ENCODE measurements at regions not wholly inside any gene's neighbourhood (a gene's known extent, or its start where the extent isn't known, plus 50 kb on each side); places are given as distances from the start of the nearest gene placed in this dataset.

DNA sequence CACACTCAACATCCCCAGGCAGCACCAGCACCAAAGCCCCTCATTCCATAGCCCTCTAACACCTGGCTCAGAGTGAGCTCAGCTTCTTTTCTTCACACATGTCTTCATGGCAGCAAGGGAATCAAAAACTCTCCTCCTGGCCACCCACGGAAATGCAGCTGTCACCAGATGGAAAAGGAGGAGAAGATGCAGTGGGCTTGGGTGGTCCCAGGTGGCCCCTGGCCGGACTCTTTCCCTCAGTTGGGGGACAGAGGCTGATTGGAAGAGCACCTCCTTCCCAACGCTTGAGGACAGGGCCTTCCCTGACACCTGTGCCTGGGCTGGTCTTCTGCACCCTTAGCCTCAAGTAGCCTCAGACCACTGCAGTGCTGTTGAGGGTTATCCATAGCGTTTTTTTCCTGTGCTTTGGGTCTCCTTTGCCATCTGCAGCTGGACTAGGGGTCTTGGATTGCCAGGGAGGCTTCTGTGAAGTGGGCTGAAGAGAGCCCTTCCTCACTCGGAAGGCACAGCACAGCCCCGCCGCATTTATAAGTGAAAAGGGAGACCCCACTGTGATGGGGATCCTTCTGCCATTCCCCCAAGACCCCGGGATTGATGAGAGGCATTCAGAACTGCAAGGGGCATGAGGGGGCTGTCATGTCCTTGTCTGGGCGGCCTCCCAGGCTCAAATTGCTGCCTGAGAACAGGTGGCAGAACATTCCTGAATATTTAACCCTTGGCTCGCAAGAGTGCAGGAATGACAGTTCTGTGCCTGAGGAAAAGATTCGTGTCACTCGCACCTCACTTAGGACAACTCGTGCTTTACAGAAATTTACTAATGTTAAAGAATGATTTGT, 200.0 kb downstream of the AUH start:
- DNase-seq = no peak

DNA sequence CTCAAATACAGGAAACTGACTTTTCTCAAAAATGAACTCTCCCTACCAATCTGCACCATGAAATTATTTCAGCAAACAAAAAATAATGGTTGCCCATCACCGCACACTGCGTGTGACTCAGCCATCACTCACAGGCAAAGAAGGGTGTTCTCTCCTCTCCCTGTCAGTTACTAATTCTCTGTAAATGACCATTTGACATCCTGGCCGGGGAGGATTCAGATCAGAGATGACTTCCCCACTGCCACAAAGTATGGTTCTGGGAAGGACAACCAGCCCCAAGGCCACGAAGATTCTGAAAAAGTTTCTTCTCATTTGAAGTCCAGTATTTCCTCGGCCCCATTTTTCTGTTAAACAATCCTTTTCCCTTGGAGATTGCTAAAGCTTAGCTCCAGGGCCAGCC, 199.4 kb downstream of the AUH start:
- peak; percentile 59 for DNase-seq

DNA sequence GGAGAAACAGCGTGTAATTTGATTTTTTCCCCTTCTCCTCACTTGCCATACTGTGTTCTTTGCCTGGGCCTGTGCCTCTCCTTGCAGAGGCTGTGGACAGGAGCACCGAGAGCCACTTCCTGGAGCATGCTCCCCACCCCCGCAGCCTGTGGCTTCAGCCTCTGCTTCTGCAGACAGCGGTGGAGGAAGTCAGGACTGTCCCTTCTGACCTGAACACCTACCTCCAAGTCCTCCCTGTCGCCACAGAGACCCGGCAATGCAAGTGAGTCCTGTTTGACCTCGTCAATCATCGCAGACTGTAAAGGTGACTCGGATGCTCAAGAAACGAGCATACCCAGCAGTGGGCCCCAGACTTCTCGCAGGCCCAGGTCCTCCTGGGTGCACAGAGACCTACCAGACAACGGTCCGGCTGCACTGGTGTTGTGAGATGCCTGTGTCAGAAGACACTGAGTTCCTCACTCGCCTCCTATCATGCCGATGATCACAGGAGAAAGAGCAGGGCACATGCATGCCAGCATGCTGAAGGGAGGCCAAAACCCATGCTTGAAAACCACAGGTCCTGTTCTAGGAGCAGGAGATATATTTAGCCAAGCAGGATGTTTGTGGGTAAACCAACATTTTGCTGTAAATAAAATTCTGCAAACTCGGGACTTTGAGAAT, 198.8 kb downstream of the AUH start:
- peak; percentile 81 for DNase-seq

DNA sequence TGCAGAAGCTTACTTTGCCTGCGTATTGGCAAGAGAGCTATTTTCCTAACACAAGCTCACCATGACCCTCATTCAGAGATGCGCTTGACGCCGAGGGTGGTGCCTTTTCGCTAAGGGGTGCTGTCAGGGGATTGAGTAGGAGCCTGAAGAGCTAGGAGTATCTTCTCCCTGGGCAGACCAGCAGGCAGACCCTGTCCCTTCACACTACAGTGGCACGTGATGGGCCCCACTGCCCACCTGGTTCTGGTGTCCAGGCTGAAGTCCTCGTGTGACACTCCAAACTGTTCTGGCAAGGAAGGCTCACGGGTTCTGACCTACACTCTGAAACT, 198.3 kb downstream of the AUH start:
- no peak for DNase-seq

DNA sequence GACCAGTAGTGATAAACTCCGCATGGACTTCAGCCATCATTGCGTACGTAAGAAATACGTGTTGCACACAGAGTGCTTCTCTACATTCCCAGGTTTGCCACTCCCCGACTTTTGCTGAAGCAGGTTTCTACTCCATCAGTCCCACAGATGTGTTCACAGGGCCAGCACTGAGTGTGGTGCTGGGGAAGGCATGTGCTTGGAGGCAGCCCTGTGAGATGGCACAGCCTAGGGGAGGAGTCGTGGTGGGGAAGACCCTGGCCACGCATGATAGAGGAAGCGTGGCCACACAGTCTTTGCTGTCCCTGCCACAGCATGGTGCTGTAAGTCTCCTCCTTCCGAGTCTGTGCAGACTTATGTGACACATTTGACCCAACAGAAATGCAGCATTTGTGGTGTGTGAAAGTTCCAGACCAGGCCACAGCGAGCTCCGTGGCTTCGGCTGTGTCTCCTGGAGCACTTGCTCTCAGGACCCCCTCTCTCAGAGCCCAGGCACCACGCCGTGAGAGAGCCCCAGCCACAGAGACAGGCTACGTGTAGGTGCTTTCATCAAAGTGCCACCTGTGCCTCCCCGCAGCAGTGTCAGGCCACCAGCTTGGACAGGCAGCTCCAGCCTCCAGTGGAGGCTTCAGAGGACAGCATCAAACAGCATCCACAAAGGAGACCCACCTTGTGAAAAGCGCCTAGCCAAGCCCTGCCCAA, 197.8 kb downstream of the AUH start:
- peak; percentile 65 for DNase-seq

Data from activated CD4-positive, alpha-beta T cell treated with anti-CD3 and anti-CD28 coated beads for 48 hours (primary cell).